ENCODE measurements at regions not wholly inside any gene's neighbourhood (a gene's known extent, or its start where the extent isn't known, plus 50 kb on each side); places are given as distances from the start of the nearest gene placed in this dataset.

DNA sequence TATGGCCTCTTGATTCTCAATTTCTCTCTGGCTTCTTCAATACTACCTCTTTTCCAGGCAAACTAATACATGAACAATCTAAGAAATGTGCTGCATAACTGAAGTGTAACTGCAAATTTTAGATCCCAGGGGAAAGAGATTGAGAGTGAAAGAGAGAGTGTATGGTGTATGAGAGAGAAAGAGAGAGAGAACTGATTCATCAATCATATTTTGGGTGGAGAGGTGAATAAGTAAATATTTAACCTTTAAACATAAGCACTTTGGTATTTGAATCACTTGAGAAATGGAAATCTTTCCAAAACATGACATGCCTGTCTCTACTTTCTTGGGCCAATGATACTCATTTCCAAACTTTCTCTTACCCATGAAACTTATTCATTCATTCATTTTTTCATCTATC lies 147.2 kb upstream of the DIPK2B start:
- TF ChIP-seq POLR2AphosphoS5 (IDR thresholded peaks at IDR 0.05; ENCODE audit: insufficient read depth in 1 of 2, low read depth in 1 of 2) (no peak), POLR2A (IDR thresholded peaks at IDR 0.05) (no peak)
- TF ChIP-seq, protein P1, sequence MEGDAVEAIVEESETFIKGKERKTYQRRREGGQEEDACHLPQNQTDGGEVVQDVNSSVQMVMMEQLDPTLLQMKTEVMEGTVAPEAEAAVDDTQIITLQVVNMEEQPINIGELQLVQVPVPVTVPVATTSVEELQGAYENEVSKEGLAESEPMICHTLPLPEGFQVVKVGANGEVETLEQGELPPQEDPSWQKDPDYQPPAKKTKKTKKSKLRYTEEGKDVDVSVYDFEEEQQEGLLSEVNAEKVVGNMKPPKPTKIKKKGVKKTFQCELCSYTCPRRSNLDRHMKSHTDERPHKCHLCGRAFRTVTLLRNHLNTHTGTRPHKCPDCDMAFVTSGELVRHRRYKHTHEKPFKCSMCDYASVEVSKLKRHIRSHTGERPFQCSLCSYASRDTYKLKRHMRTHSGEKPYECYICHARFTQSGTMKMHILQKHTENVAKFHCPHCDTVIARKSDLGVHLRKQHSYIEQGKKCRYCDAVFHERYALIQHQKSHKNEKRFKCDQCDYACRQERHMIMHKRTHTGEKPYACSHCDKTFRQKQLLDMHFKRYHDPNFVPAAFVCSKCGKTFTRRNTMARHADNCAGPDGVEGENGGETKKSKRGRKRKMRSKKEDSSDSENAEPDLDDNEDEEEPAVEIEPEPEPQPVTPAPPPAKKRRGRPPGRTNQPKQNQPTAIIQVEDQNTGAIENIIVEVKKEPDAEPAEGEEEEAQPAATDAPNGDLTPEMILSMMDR (IDR thresholded peaks at IDR 0.05), result no peak
- Histone ChIP-seq H3K27ac (no peak overlapping the region), H3K4me1 (no peaks in the 10 kb centered on the region), H3K27me3 (no peaks in the 10 kb centered on the region), H3K9me3 (no peaks in the 10 kb centered on the region), H3K4me3 (no peak overlapping the region), H3K36me3 (no peaks in the 10 kb centered on the region)
- intact Hi-C loops (cut with DNase I), result no loop called here
- no peak for DNase-seq (ENCODE audit: extremely low spot score in 2 of 2)

DNA sequence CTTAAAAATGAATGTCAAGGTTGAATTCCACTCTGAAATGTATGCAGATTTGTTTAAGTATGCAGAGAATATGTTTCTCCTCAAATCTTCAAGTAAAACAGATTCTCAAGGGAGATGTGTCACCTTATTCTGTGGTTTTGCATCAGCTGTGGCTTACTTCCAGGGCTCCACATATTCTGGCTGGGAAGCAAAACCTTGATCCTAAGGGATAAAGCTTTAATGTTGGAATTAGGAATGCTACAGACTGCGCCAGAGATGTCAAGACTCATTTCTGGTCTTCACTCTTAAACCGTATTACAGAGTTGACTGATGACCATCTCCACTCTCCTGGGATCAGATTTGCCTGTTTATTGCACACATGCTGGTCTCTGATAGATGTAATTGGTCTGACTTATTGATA lies 143.9 kb upstream of the DIPK2B start:
- intact Hi-C loops (cut with DNase I), result no loop called here
- H3K4me3 ChIP-seq, result no peak overlapping the region
- no peaks in the 10 kb centered on the region for H3K9me3 ChIP-seq
- TF ChIP-seq POLR2A (IDR thresholded peaks at IDR 0.05) (no peak), POLR2AphosphoS5 (IDR thresholded peaks at IDR 0.05; ENCODE audit: insufficient read depth in 1 of 2, low read depth in 1 of 2) (no peak)
- TF ChIP-seq, protein P1 (IDR thresholded peaks at IDR 0.05), result no peak
- DNase-seq (ENCODE audit: extremely low spot score in 2 of 2), result no peak
- no peak overlapping the region for H3K27ac ChIP-seq
- no peaks in the 10 kb centered on the region for H3K27me3 ChIP-seq
- H3K36me3 ChIP-seq, result no peaks in the 10 kb centered on the region
- no peaks in the 10 kb centered on the region for H3K4me1 ChIP-seq

- Histone ChIP-seq H3K27ac (no peak overlapping the region), H3K4me1 (no peaks in the 10 kb centered on the region), H3K9me3 (no peaks in the 10 kb centered on the region), H3K4me3 (no peak overlapping the region), H3K27me3 (no peaks in the 10 kb centered on the region), H3K36me3 (no peaks in the 10 kb centered on the region)
- intact Hi-C loops (cut with DNase I), result no loop called here
- no peak for DNase-seq (ENCODE audit: extremely low spot score in 2 of 2)
- TF ChIP-seq POLR2AphosphoS5 (IDR thresholded peaks at IDR 0.05; ENCODE audit: insufficient read depth in 1 of 2, low read depth in 1 of 2) (no peak), POLR2A (IDR thresholded peaks at IDR 0.05) (no peak)
- TF ChIP-seq, protein P1 (IDR thresholded peaks at IDR 0.05), result no peak
Measured at GRCh38 chrX:45329217-45329616, 128.5 kb upstream of the DIPK2B start.

DNA sequence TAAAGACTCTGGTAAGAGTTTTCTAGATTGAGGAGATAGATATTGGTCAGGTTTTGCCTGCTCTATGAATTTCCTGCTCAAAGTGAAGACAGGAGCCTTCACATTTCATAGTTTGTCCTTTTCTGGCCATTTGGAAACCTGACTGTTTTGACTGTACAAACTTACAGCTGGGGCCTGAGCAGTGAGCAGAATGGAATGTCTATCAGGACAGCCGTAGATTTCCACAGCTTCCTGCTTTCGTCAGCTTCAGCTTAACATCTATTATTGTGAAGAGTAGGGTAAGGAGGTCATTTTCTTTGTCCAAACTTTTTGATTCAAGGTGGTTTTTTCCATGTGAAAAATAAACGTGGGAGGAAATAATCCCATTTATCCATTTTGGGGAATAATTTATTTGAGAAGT lies 124.3 kb upstream of the DIPK2B start:
- H3K4me1 ChIP-seq, result no peaks in the 10 kb centered on the region
- H3K4me3 ChIP-seq, result no peak overlapping the region
- no peak overlapping the region for H3K27ac ChIP-seq
- no peak for DNase-seq (ENCODE audit: extremely low spot score in 2 of 2)
- intact Hi-C loops (cut with DNase I), result no loop called here
- no peaks in the 10 kb centered on the region for H3K9me3 ChIP-seq
- H3K27me3 ChIP-seq, result no peaks in the 10 kb centered on the region
- no peaks in the 10 kb centered on the region for H3K36me3 ChIP-seq
- TF ChIP-seq POLR2A (IDR thresholded peaks at IDR 0.05) (no peak), POLR2AphosphoS5 (IDR thresholded peaks at IDR 0.05; ENCODE audit: insufficient read depth in 1 of 2, low read depth in 1 of 2) (no peak)
- TF ChIP-seq, protein P1 (IDR thresholded peaks at IDR 0.05), result no peak

GRCh38 chrX:45323387-45323786 lies 122.7 kb upstream of the DIPK2B start:
- Histone ChIP-seq H3K27me3 (no peaks in the 10 kb centered on the region), H3K27ac (no peak overlapping the region), H3K9me3 (no peaks in the 10 kb centered on the region), H3K4me3 (no peak overlapping the region), H3K36me3 (no peaks in the 10 kb centered on the region), H3K4me1 (no peaks in the 10 kb centered on the region)
- TF ChIP-seq POLR2AphosphoS5 (IDR thresholded peaks at IDR 0.05; ENCODE audit: insufficient read depth in 1 of 2, low read depth in 1 of 2) (no peak), POLR2A (IDR thresholded peaks at IDR 0.05) (no peak)
- TF ChIP-seq, protein P1 (IDR thresholded peaks at IDR 0.05), result no peak
- DNase-seq (ENCODE audit: extremely low spot score in 2 of 2), result no peak
- intact Hi-C loops (cut with DNase I), result no loop called here
